ENCODE measurements at regions not wholly inside any gene's neighbourhood (a gene's known extent, or its start where the extent isn't known, plus 50 kb on each side); places are given as distances from the start of the nearest gene placed in this dataset.

DNA sequence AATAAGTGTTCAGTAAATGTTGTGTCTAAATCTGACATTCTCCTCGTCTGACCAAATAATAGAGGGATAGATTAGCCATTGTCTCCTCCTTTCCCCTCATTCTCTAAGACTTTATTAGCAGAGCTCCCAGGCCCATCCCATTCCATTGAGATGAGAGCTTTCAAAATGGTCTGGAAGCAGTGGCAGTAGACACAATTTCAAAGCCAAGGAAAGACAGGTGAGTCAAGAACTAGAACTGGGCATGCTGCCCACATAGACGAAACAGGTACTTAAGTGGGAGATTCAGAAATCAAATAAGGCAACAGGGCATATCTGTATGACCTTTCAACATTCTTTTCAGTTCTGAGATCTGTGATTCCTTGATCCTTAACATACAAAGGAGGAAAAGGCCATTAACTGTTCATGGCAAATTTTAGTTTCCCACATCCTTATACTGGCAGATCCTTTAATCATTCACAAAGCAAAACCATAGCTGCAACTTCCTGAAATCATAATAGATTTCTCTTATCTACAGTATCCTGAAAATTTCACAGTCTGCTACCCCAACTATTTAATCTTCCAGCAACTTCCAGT is 96.6 kb upstream of the KCNA4 start:
- Histone ChIP-seq H3K4me1 (no peaks in the 10 kb centered on the region), H3K9me3 (no peaks in the 10 kb centered on the region), H3K27me3 (no peaks in the 10 kb centered on the region), H3K36me3 (no peaks in the 10 kb centered on the region), H3K4me3 (no peak overlapping the region), H3K27ac (no peak overlapping the region)
- intact Hi-C loops (cut with DNase I; ENCODE audit: low total_unique reads) = no loop called here
- DNase-seq = no peak
- TF ChIP-seq, protein P1, sequence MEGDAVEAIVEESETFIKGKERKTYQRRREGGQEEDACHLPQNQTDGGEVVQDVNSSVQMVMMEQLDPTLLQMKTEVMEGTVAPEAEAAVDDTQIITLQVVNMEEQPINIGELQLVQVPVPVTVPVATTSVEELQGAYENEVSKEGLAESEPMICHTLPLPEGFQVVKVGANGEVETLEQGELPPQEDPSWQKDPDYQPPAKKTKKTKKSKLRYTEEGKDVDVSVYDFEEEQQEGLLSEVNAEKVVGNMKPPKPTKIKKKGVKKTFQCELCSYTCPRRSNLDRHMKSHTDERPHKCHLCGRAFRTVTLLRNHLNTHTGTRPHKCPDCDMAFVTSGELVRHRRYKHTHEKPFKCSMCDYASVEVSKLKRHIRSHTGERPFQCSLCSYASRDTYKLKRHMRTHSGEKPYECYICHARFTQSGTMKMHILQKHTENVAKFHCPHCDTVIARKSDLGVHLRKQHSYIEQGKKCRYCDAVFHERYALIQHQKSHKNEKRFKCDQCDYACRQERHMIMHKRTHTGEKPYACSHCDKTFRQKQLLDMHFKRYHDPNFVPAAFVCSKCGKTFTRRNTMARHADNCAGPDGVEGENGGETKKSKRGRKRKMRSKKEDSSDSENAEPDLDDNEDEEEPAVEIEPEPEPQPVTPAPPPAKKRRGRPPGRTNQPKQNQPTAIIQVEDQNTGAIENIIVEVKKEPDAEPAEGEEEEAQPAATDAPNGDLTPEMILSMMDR (IDR thresholded peaks at IDR 0.05) = no peak

DNA sequence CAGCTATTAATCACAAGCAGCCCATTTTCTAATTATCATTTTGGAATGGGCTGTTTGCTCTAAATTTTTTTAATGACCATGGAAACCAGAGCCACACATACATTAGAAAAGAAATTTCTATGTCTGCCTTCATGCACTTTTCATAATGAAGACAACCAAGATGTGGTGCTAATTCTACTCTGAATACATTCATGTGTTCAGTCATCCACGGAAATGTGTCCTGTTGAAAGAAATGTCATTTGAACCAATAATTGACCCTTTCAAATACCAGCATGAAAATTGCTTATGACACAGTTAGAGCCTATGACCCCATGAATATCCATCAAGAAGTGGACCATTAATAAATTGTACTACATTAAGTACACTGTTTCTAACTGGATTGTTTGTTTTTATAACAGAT is 99.7 kb upstream of the KCNA4 start:
- TF ChIP-seq, protein P1 (IDR thresholded peaks at IDR 0.05) = no peak
- H3K27ac ChIP-seq = no peak overlapping the region
- H3K9me3 ChIP-seq = no peaks in the 10 kb centered on the region
- H3K27me3 ChIP-seq = no peaks in the 10 kb centered on the region
- intact Hi-C loops (cut with DNase I; ENCODE audit: low total_unique reads) = no loop called here
- no peak overlapping the region for H3K4me3 ChIP-seq
- no peaks in the 10 kb centered on the region for H3K36me3 ChIP-seq
- H3K4me1 ChIP-seq = no peaks in the 10 kb centered on the region
- no peak for DNase-seq

DNA sequence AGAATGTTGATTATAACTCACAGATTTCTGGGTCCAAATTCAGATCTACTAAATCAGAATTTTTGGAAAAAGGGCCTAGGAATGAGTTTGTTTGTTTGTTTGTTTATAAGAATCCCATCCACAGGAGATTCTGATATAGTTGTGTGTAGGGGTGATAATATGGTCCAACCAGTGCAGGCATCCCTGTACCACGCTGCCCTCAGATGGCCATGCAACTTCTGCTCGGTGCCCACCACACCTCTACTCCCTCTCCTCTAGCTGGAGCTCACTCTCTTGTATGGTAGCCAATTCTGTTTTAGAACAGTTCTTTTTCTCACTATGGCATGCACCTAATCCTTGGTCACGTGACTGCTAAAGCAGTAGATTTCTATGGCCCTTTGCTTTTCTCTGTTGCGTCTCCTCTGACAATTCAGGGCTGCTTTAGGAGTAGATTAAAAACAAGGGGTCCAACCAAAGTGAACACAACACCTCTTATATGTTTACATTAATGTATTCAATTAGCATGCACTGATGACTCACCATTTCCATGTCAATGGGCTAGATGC is 103.3 kb upstream of the KCNA4 start:
- Histone ChIP-seq H3K4me1 (no peaks in the 10 kb centered on the region), H3K4me3 (no peak overlapping the region), H3K27ac (no peak overlapping the region), H3K27me3 (no peaks in the 10 kb centered on the region), H3K36me3 (no peaks in the 10 kb centered on the region), H3K9me3 (no peaks in the 10 kb centered on the region)
- intact Hi-C loops (cut with DNase I; ENCODE audit: low total_unique reads) = no loop called here
- TF ChIP-seq, protein P1 (IDR thresholded peaks at IDR 0.05) = no peak
- no peak for DNase-seq

DNA sequence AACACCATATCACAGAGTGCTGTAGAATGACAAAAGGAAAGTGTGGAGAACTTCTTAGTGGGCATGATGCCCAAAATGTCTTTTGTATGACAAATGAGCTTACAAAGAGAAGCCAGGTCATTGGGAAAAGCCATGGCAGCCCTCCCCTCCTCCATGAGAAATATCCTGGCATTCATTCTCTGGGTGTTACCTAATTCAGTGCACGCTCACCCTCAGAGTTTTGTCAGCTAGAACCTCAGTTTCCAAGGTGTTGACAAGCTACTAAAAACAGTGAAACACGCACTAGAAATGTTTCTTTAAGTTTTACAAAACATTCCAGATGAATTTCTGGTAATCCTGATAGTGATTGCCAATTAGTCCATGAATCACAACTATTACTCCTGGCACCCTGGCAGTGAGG is 105.4 kb upstream of the FSHB start:
- Histone ChIP-seq H3K27ac (no peak overlapping the region), H3K4me1 (peaks cover 0 to 7% (median 0%) of the 10 kb centered on the region in 4 donors), H3K36me3 (no peaks in the 10 kb centered on the region), H3K9me3 (no peaks in the 10 kb centered on the region), H3K4me3 (no peak overlapping the region), H3K27me3 (no peaks in the 10 kb centered on the region)
- TF ChIP-seq, protein P1 (IDR thresholded peaks at IDR 0.05) = no peak
- intact Hi-C loops (cut with DNase I; ENCODE audit: low total_unique reads) = no loop called here
- DNase-seq = no peak

DNA sequence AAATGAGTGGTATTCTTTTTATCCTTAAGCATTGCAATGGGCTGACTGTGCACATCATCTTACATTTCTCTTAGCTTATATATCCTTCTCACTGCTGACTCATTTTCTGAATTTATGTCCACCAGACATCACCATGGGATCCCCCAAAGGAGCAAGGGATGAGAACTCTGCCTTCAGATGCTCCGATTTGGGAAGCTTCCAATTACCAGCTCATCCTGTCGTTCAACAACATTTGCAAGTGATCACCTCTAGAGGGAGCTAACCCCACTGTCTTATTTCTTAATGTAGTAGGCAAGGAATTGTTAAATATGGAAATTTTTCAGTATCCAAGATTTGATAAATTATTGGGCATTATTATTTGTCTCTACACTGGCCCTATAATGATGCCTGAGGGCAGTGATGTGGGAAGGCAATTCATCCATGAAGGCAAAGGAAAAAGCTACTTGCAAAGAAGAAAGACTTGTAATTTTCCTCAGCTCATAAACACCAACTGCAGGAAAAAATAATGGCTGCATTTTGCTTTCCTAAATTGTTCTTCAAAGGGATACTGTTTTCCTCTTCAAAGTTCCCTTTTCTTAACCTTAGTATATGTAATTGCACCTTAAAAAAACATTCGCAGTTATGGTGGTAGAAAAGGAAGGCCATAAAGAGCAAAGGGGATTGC is 102.4 kb upstream of the FSHB start:
- Histone ChIP-seq H3K27me3 (no peaks in the 10 kb centered on the region), H3K9me3 (no peaks in the 10 kb centered on the region), H3K4me3 (no peak overlapping the region), H3K36me3 (no peaks in the 10 kb centered on the region), H3K27ac (no peak overlapping the region), H3K4me1 (peaks cover 0 to 7% (median 0%) of the 10 kb centered on the region in 4 donors)
- intact Hi-C loops (cut with DNase I; ENCODE audit: low total_unique reads) = no loop called here
- no peak for DNase-seq
- TF ChIP-seq, protein P1 (IDR thresholded peaks at IDR 0.05) = peak in 1 of 2 experiments; percentile 36

Data from tibial artery (tissue), 4 donors.